HG03139 (cell line): ENCODE measurements at regions not wholly inside any gene's neighbourhood (a gene's known extent, or its start where the extent isn't known, plus 50 kb on each side); places are given as distances from the start of the nearest gene placed in this dataset.
"Not testable (repeated sequence)": the region's sequence is repeated elsewhere in the genome, so short reads cannot be mapped to it uniquely, and the experiment has no call there.

Experiments
- ATAC-seq: cut with Tn5 transposase; IDR thresholded peaks from one replicate; pipeline ENCODE4 v1.9.1; 2021; ENCODE audit not compliant: unreplicated experiment

DNA sequence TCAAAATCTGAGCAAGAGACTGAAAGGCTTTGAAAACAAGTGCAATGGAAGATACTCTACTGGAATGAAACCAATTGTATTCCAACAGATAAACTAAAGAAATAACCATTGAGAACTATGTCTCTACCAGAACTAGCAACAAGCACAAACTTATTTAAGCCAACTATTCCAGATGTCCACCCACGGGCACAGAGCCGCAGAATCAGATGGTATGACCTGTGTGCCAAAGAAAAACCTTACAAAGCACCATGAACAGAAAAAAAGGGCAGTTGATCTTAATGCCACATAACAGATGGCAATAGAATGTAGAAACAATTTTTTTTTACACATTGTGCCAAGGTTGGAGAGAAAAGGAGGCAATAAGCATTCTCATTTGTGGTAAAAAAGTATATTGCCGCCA lies 269.3 kb upstream of the ADGRL3 start:
- ATAC-seq, result no peak

DNA sequence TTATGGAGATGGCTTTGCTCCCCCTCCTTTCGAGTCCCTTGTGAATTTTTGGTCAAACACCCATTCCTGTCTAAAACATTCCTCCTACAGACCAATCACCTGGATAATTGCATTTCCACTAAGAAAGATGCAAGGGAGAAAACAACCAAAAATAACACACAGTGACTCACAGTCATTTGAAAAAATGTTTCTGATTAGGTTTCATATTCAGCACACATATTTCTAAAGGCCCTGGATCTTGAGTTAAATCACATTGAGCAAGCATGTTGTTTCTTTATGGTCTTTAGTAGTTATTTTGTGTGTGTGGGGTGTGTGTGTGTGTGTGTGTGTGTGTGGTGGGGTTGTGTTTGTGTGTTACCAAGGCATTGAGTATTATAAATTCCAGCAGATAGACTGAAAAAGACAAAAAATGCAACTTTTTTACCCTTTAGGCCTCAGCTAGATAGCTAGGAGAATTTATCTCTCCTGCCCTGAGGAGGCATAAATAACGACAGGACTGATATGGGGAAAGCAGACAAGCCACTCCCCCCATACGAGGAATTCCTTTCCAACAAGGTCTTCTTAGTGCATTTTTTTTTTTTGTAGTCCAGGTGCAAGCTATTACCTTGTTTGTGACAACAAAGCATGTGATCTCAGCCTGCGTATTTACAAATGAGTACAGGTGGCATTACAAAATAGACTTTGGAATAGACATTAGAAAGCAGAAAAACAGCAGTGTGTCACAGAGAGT lies 265.4 kb upstream of the ADGRL3 start:
- no peak for ATAC-seq

DNA sequence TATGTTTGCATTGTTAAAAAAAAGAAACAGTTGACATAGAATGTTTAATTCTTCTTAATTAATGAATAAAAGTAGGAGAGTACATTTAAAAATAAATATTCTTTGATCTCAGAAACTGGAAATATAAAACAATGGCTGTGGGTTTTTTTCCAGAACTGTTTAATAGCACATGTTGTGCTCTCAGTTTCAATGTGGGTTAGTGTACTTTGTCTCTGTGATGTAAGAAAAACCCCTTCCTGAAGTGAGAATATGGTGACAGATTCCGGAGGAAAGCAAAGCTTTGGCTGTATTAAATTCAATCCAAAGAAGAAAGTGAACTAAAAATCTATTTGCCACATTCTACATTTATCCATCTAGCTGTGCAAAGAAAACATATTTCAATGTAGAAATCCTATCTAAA lies 261.9 kb upstream of the ADGRL3 start:
- no peak for ATAC-seq

DNA sequence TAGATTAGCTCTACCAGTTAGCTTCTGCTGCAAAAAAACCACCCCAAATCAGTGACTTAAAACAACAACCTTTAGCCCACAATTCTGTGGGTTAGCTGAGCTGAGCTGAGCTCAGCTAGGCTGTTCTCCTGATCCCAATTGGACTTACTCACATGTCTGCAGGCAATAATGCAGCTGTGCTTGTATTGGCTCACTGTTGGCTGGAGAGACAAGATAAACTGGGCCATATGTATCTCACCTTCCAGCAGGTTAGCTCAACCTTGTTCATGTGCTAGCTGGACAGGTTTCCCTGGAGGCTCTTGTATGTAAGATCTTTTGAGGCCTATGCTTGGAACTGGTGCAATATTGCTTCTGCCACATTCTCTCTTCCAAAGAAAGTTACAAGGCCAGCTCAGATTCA lies 261.5 kb upstream of the ADGRL3 start:
- ATAC-seq, result no peak

DNA sequence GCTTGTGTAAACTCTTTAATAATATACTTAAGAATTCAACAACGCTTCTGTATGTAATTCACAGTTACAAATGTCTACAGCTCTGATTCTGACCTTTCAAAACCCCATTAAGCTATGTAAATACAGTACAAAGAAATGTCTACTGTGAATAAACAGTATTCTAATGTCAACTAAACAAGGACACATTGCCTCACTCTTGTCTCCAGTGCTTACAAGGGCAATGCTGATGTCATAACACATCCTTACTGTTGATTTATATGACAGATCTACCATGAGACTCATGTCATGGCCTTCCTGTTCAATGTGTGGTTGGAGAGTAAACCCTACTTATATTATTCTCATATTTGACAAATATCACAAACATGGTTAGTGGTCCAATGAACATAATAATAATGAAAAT lies 256.1 kb upstream of the ADGRL3 start:
- ATAC-seq, result no peak

DNA sequence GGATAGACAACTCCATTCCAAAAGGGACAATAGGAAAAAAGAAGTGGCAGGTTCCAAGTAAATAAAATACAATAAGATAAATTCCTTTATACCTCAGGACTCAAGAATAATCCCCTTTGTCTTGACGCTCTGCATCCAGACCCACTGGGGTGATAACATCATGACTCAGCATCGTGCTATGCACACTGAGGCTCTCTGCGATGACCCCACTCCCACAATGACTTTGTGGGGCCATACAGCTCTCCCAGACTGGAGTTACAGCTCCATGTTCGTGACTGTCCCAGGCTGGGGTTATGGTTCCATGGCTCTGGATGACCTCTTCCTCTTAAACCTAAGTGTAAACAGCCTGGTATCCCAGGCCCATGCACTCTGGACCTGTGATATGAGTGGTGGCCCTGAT lies 254.5 kb upstream of the ADGRL3 start:
- ATAC-seq, result no peak

DNA sequence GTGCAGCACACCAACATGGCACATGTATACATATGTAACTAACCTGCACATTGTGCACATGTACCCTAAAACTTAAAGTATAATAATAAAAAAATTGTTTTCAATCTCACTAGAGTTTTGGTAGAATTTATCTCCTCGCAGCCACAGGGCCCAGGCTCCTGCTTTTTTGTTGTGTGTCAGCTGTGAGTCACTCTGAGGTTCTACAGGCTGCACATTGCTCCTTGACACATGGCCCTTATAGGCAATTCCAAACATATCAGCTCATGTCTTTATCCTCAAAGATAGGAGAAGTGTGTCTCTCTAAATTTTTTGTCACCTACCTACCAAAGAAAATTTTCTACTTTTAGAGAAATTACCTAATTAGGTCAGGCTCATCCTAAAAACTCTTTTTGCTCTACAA lies 252.1 kb upstream of the ADGRL3 start:
- ATAC-seq, result no peak

DNA sequence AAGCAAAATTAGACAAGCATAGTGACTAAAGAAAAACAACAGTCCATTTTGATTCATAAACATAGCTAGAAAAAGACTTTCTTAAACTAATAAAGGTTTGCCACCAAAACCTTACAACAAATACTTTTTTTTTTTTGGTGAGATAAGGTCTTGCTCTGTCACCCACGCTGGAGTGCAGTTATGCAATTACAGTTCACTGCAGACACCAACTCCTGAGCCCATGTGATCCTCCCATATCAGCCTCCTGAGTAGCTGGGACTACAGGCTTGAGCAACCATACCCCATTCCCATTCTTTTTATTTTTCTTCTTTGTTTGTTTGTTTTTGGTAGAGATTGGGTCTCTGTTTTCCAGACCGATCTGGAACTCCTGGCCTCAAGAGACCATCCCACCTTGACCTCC lies 247.2 kb upstream of the ADGRL3 start:
- no peak for ATAC-seq

DNA sequence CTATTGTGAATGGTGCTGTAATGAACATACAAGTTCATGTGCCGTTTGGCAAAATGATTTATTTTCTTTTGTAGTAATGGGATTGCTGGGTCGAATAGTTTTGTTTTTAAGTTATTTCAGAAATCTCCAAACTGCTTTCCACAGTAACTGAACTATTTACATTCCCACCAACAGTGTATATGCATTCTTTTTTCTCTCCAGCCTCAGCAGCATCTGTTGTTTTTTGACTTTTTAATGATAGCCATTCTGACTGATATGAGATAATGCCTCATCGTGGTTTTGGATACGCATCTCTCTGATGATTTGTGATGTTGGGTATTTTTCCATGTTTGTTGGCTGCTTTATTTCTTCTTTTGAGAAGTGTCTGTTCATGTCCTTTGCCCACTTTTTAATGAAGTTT lies 246.3 kb upstream of the ADGRL3 start:
- no peak for ATAC-seq

DNA sequence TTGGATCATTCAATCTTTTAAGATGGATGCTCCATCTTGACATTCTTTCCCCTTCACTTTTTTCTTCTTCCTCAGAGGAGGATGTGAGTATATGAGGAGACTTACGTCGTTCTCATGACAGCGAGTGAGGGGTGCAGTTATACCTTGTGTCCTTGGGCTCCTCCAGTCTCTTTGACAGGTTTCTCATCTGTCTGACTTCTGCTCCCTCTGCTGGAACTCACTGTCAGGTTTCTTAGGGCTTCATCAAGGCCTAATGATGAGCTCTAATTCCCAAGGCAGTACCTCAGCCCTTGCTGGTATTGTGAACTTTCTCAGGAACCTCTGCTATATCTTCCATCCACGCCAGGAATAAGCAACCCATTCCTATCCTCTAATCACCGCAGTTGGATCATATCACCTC lies 237.8 kb upstream of the ADGRL3 start:
- ATAC-seq, result no peak

DNA sequence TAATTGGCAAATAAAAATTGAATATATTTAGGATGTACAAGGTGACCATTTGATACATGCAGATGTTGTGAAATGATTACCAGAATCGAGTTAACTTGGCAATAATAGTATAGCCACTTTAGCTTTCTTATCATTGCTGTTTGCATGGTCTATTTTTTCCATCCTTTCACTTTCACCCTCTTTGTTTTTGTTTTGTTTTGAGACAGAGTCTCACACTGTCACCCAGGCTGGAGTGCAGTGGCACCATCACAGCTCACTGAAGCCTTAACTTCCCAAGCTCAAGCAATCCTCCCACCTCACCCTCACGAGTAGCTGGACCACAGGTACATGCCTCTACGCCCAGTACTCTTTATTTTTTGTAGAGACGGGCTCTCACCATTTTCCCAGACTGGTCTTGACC lies 218.6 kb upstream of the ADGRL3 start:
- no peak for ATAC-seq

DNA sequence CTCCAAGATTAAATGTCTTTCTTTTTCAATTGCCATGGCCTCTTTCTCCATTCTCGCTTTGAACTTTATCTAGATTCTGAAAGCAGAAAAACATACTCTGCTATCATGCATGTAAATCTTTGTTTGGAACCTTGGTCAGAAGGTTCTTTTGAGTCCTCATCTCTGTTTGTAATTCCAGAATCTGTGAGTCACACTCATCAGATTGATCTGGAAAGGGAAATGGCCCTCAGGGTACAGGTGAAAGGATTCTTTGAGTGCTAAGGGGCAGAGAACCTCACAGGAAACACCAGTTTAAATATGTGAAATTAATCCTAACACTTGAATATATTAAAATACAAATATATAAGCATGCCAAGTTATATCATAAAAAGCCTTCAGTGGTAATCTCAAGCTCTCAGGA lies 211.0 kb upstream of the ADGRL3 start:
- no peak for ATAC-seq

DNA sequence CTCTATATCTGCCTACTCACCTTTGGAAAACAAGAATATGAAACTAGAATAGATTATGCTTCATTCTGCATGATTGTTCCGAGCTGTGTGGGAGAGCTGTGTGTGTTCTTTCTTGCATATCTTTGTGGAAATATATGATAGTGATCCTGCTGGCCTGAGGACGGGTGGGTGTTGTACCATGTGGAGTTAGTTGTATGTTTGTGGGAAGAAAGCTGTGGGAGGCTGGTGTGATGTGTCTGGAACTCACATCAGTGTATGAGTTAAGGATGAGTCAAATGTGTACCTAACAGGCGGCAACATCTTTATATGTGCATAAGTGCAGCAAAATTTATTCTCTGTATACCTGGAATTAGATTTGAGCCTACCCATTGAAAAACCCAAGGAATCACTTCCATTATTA lies 208.1 kb upstream of the ADGRL3 start:
- no peak for ATAC-seq

DNA sequence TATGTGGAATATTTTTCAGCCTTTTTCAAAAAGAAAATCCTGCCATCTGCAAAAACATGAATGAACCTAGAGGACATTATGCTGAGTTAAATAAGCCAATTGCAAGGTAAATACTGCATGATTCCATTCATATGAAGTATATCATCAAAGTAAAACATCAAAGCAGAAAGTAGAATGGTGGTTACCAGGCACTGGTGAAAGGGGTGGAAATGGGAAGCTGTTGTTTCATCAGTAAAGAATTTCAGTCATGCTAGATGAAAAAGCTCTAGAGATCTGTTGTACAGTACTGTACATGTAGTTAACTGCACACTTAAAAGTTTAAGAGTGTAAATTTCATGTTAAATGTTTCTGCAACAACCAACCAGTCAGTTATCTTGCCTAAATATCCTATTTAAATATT lies 196.8 kb upstream of the ADGRL3 start:
- no peak for ATAC-seq

DNA sequence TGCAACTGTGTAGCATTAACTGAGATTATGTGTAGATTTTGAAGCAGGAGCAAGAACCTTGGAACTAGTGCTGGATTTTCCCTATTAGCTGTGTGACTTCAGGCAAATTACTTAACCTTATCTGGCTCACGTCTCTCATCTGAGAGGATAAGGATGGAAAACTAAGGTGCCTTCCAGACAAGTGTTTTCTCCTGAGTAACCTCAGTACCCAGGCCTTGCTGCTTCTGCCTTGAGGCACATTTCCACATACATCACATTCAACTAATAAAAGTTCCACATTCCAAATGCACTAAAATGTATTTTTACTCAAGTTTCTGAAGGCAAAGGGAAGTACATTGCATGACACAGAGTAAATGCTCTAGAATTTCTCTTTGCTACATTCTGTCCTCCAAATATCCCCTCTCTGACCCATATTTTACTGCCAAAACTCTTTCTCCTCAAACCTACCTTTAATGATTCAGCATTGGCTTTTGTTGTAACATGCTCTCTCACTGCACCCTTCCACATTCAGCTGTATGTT lies 195.4 kb upstream of the ADGRL3 start:
- no peak for ATAC-seq

DNA sequence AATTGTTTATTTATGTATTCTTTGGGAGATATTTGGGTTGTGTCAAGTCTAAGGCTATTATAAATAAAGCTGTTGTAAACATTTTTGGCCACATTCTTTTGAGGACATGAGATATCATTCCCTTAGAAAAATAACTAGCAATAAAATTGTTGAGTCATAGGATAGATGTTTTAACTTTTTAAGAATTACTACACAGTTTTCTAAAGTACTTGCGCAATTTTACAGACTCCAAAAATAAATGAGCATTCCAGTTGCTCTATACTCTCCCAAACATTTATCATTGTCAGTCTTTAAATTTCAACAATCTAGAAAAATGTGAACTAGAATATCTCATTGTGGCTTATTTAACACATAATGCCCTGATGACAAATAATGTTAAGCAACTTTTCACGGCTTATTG lies 189.1 kb upstream of the ADGRL3 start:
- ATAC-seq, result no peak

DNA sequence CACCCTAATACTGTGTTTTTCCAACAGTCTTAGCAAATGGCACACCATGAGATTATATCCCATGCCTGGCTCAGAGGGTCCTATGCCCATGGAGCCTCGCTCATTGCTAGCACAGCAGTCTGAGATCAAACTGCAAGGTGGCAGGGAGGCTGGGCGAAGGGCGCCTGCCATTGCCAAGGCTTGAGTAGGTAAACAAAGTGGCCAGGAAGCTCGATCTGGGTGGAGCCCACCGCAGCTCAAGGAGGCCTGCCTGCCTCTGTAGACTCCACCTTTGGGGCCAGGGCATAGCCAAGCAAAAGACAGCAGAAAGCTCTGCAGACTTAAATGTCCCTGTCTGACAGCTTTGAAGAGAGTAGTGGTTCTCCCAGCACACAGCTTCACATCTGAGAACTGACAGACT lies 188.2 kb upstream of the ADGRL3 start:
- not testable (repeated sequence) for ATAC-seq

DNA sequence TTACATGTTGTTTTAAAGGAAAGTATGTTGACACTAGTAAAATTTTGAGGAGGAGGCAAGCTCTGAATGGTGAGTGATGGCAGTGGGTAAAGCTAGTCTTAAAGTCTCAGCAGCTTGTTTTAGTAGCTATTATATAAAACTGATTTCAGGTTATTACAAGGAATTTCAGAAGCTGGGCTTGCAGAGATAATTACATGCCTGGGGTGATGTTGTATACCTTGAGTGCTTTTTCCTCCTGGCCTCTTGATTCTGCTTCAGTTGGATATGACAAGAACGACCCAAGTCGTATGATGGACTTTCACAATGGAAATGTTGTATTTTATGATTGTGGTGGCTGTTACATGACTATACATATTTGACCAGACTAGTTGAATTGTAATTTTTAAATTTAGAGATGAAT lies 175.5 kb upstream of the ADGRL3 start:
- no peak for ATAC-seq

DNA sequence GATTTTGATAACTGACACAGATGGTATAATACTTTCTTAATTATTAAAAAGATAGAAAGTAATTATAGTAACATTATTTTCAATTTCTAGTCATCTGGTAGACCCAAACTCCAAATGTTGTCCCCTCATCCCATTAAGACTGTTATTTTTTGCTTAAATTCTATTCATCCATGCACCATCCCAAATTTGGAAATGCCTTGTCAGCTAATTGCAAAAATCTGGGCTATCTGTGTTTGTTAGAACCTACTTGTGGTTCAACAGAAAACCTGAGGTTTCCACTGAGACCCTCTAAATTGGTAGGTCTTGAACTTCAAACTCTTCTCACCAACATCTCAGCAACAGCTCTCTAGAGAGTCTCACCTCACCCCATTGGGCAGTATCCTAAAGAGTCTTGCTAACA lies 172.2 kb upstream of the ADGRL3 start:
- no peak for ATAC-seq

DNA sequence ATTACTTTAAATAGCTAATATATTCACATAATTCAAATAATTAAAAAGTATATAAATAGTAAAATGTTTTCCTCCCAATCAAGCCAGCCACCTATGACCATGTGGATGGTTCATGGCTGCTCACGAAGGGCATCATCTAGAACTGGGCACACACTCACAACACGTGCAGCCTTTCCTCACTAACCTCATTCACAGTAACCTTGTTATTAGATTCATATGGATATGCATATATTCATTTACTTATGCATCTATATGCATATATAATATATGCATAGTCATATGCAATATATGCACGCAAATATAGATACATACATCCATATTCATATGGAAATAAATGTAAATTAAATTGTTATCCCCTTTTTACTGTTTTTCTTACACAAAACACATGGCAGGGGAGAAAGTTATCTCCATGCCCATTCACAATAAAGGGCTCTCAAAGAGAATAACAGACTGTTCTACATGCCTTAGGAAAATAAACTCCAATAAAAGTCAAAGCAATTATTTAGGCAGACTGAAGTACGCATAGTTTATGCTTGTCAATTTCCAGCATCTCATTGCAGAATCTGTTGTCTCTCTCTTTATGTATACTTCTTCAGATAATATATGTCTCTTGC lies 163.9 kb upstream of the ADGRL3 start:
- no peak for ATAC-seq

DNA sequence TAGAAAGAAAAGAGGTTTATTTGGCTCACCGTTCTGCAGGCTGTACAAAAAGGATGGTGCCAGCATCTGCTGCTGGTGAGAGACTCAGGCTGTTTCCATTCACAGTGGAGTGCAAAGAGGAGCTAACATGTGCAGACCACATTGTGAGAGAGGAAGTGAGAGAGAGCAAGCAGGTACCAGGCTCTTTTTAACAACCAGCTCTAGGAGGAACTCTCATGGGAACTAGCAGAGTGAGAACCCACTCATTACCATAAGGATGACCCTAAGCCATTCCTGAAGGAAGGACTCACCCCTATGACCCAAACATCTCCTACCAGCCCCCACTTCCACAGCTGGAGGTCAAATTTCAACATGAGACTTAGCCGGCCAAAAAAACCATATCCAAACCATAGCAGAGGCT lies 158.6 kb upstream of the ADGRL3 start:
- no peak for ATAC-seq

DNA sequence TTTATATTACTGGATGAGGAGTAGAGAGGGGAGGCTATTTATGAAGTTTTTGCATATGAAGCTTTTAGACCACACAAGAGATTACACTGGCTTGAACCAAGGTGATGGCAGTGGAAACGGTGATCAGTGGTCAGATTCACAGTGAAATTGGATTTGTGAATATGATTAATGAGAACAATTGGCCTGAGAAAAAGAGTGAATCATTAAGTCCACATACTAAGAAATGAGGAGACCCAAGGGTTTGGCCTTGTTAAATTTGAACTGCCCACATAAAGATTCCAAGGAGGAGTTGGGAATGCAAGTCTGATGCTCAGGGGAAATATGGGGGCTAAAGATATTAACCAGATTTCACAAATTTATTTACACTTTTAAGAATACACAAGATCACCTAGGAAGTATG lies 155.3 kb upstream of the ADGRL3 start:
- no peak for ATAC-seq

DNA sequence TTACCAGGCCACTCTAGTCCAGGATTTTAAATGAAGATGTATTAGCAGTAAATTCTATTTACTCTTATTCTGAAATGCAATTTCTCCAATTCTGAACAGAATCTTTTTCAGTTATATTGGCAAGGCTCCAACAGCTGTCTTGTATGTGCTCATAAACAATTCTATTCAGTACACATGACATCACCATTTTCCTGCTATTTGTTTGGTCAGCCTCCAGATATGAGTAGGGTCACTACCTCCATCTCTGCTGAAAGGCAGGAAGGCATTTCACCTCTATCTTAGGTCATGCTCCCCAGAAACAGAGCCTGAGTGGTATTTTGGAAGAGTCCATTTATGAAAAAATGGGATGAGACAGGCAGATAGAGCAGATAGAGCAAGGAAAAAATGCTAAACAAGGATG lies 151.1 kb upstream of the ADGRL3 start:
- ATAC-seq, result no peak
